ENCODE measurements at regions not wholly inside any gene's neighbourhood (a gene's known extent, or its start where the extent isn't known, plus 50 kb on each side); places are given as distances from the start of the nearest gene placed in this dataset.

- Histone ChIP-seq H3K27me3 (no peaks in the 10 kb centered on the region), H3K36me3 (no peaks in the 10 kb centered on the region), H3K9me3 (replicated peaks in 1 of 11) (no peaks in the 10 kb centered on the region), H3K9ac (no peak overlapping the region), H3K27ac (no peak overlapping the region), H3K4me1 (no peaks in the 10 kb centered on the region), H4K20me1 (no peaks in the 10 kb centered on the region), H3K4me3 (no peak overlapping the region), H3K4me2 (no peak overlapping the region)
- no peak for TF ChIP-seq Cebpa-rat (IDR thresholded peaks at IDR 0.05)
Measured at GRCh38 chr5:143886651-143887638, 75.0 kb downstream of the HMHB1 start.

DNA sequence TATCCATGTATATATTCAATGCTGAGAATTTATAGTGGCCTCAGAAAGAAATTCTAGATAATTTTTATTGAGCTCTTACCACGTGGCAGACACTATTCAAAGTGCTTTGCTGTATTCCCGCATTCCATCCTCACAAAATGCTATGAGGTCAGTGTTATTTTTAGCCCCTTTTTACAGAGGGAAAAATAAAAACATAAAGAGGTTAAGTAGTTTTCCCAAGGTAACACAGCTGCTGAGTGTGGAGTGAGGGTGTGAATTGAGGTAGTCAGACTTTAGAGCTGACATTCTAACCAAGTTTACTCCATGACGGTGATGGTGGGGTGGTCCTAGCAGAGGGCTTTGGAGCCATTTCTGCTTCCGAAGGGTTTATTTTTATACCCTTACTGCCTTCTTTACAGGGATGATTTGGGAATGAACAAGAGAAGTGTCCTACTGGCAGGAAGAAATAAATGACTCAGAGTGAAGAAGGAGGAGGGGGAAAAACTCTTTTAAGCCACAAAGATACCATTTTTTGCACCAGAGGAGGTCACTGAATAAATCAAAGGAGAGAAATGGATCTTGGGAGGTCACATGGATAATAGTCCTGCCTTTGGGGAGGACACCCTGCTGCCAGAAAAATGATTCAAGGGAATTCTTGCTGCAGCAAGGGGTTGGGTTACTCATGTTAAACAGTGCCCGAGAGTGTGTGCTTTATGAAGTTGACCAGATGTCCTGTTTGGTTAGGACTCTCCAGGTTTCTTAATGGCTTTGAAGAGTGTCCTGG, 76.1 kb downstream of the HMHB1 start:
- TF ChIP-seq Cebpa-rat (IDR thresholded peaks at IDR 0.05), result no peak
- H3K4me3 ChIP-seq, result no peak overlapping the region
- no peaks in the 10 kb centered on the region for H3K36me3 ChIP-seq
- no peak overlapping the region for H3K27ac ChIP-seq
- H3K9ac ChIP-seq, result no peak overlapping the region
- H3K4me1 ChIP-seq, result no peaks in the 10 kb centered on the region
- H3K4me2 ChIP-seq, result no peak overlapping the region
- H4K20me1 ChIP-seq, result no peaks in the 10 kb centered on the region
- H3K27me3 ChIP-seq, result no peaks in the 10 kb centered on the region
- H3K9me3 ChIP-seq (replicated peaks in 1 of 11), result no peaks in the 10 kb centered on the region

GRCh38 chr5:143888912-143889311, 77.0 kb downstream of the HMHB1 start:
- H3K27me3 ChIP-seq, result no peaks in the 10 kb centered on the region
- H3K4me3 ChIP-seq, result no peak overlapping the region
- no peak overlapping the region for H3K27ac ChIP-seq
- H3K4me2 ChIP-seq, result no peak overlapping the region
- peaks cover 0 to 4% (median 0%) of the 10 kb centered on the region in 10 experiments; a peak in 1 of 20 replicates for H3K4me1 ChIP-seq
- H3K9ac ChIP-seq, result no peak overlapping the region
- no peaks in the 10 kb centered on the region for H4K20me1 ChIP-seq
- no peaks in the 10 kb centered on the region for H3K9me3 ChIP-seq (replicated peaks in 1 of 11)
- no peak for TF ChIP-seq Cebpa-rat (IDR thresholded peaks at IDR 0.05)
- H3K36me3 ChIP-seq, result no peaks in the 10 kb centered on the region

DNA sequence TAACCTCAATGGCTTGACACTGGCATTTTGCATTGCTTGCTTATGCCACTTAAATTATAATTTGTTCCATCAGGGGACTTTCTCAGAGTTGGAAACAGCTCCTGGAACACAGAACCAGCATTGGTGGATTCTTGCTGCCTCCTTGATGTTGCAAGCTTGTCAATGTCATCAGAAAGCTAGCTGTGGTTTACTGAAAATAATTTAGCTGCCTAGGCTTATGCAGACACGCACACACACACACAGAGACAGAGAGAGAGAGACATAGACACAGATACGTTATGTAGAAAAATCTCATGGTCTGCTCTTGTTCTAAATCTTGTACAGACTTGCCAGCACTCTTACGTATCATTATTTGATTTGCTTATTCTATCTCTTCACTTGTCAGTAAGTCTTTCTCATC, 78.0 kb downstream of the HMHB1 start:
- H3K9ac ChIP-seq, result no peak overlapping the region
- H3K4me1 ChIP-seq, result peaks cover 0 to 9% (median 0%) of the 10 kb centered on the region in 10 experiments; a peak in 2 of 20 replicates
- H4K20me1 ChIP-seq, result no peaks in the 10 kb centered on the region
- no peak for TF ChIP-seq Cebpa-rat (IDR thresholded peaks at IDR 0.05)
- no peak overlapping the region for H3K27ac ChIP-seq
- no peak overlapping the region for H3K4me2 ChIP-seq
- H3K4me3 ChIP-seq, result no peak overlapping the region
- no peaks in the 10 kb centered on the region for H3K36me3 ChIP-seq
- no peaks in the 10 kb centered on the region for H3K27me3 ChIP-seq
- H3K9me3 ChIP-seq (replicated peaks in 1 of 11), result no peaks in the 10 kb centered on the region

GRCh38 chr5:143890487-143890886, 78.5 kb downstream of the HMHB1 start:
- no peak for TF ChIP-seq Cebpa-rat (IDR thresholded peaks at IDR 0.05)
- Histone ChIP-seq H3K4me1 (peaks cover 0 to 9% (median 0%) of the 10 kb centered on the region in 10 experiments; a peak in 2 of 20 replicates), H3K9ac (no peak overlapping the region)

GRCh38 chr5:143892271-143892670, 80.3 kb downstream of the HMHB1 start:
- no peaks in the 10 kb centered on the region for H3K9me3 ChIP-seq (replicated peaks in 1 of 11)
- no peaks in the 10 kb centered on the region for H3K27me3 ChIP-seq
- H3K9ac ChIP-seq, result no peak overlapping the region
- H3K36me3 ChIP-seq, result no peaks in the 10 kb centered on the region
- no peaks in the 10 kb centered on the region for H4K20me1 ChIP-seq
- H3K27ac ChIP-seq, result no peak overlapping the region
- no peak for TF ChIP-seq Cebpa-rat (IDR thresholded peaks at IDR 0.05)
- H3K4me1 ChIP-seq, result peaks cover 0 to 9% (median under 1%) of the 10 kb centered on the region in 10 experiments; a peak in 4 of 20 replicates
- H3K4me2 ChIP-seq, result no peak overlapping the region
- H3K4me3 ChIP-seq, result no peak overlapping the region

More at GRCh38 chr5:143890487-143890886, 78.5 kb downstream of the HMHB1 start:
- no peak overlapping the region for H3K4me2 ChIP-seq
- no peaks in the 10 kb centered on the region for H4K20me1 ChIP-seq
- H3K9me3 ChIP-seq (replicated peaks in 1 of 11), result no peaks in the 10 kb centered on the region
- no peaks in the 10 kb centered on the region for H3K27me3 ChIP-seq
- H3K4me3 ChIP-seq, result no peak overlapping the region
- H3K36me3 ChIP-seq, result no peaks in the 10 kb centered on the region
- no peak overlapping the region for H3K27ac ChIP-seq

DNA sequence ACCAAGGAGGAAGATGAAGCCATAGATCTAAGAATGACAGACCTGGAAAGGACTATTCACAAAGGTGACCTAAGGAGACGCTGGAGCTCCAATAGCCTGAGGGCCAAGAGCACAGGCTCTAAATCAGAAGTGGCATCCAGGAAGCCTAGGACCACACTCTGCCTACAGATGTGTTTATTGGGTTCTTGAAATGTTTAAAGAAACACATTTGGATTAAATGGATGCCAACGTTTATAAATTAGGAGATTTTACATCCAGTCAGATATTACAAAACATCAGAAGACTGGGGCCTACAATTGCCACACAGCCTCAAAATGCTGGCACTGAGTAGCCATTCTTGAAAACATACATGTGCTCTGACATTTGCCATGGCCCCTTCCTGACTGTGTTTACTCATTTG, 80.9 kb downstream of the HMHB1 start:
- no peaks in the 10 kb centered on the region for H3K36me3 ChIP-seq
- no peak overlapping the region for H3K4me2 ChIP-seq
- no peak for TF ChIP-seq Cebpa-rat (IDR thresholded peaks at IDR 0.05)
- H3K27me3 ChIP-seq, result no peaks in the 10 kb centered on the region
- H3K9me3 ChIP-seq (replicated peaks in 1 of 11), result no peaks in the 10 kb centered on the region
- H4K20me1 ChIP-seq, result no peaks in the 10 kb centered on the region
- H3K4me1 ChIP-seq, result peaks cover 0 to 15% (median 6%) of the 10 kb centered on the region in 10 experiments; a peak in 13 of 20 replicates
- no peak overlapping the region for H3K9ac ChIP-seq
- H3K4me3 ChIP-seq, result no peak overlapping the region
- 0 out of 22 replicates have a peak overlapping the region, but pooled peaks of 1 of the 11 experiments have one; percentile 13 for H3K27ac ChIP-seq

- Histone ChIP-seq H3K9ac (no peak overlapping the region), H3K4me1 (peaks cover 1 to 22% (median 13%) of the 10 kb centered on the region in 10 experiments; a peak in 16 of 20 replicates), H4K20me1 (no peaks in the 10 kb centered on the region), H3K36me3 (no peaks in the 10 kb centered on the region), H3K9me3 (replicated peaks in 1 of 11) (no peaks in the 10 kb centered on the region), H3K4me2 (no peak overlapping the region; a peak in 1 of 22 replicates), H3K27ac (no peak overlapping the region), H3K4me3 (no peak overlapping the region), H3K27me3 (no peaks in the 10 kb centered on the region)
- no peak for TF ChIP-seq Cebpa-rat (IDR thresholded peaks at IDR 0.05)
Measured at GRCh38 chr5:143893638-143894037, 81.7 kb downstream of the HMHB1 start.

DNA sequence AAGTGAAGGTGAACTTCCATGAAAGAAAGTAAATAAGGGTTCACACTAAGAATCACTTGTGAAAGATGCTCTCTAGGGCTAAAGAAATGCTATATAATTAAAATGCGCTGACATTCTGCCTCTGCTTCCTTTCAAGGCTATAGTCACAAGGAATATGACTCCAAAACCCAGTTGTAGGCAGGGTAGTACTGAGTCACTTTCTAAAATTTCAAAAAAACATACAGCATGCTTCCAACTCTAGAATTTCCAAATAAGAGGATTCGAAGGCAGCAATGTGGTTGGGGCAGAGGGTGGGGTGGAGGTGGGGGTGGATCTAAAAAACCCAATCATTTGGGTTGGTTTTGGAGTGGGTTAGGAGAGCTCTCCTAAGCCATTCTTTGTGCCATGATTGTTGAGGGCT, 84.6 kb downstream of the HMHB1 start:
- no peaks in the 10 kb centered on the region for H3K9me3 ChIP-seq (replicated peaks in 1 of 11)
- H3K27me3 ChIP-seq, result no peaks in the 10 kb centered on the region
- H3K4me3 ChIP-seq, result no peak overlapping the region
- no peak for TF ChIP-seq Cebpa-rat (IDR thresholded peaks at IDR 0.05)
- no peak overlapping the region for H3K27ac ChIP-seq
- no peaks in the 10 kb centered on the region for H4K20me1 ChIP-seq
- no peak overlapping the region for H3K9ac ChIP-seq
- H3K4me2 ChIP-seq, result no peak overlapping the region
- peaks cover 7 to 32% (median 22%) of the 10 kb centered on the region in 10 experiments; a peak in 17 of 20 replicates for H3K4me1 ChIP-seq
- H3K36me3 ChIP-seq, result no peaks in the 10 kb centered on the region
